ENCODE measurements at regions not wholly inside any gene's neighbourhood (a gene's known extent, or its start where the extent isn't known, plus 50 kb on each side); places are given as distances from the start of the nearest gene placed in this dataset.
"Not testable (repeated sequence)": the region's sequence is repeated elsewhere in the genome, so short reads cannot be mapped to it uniquely, and the experiment has no call there.

GRCh38 chr2:51263101-51263500 is 231.2 kb upstream of the NRXN1 start:
- ATAC-seq (replicated peaks in 1 of 4); H3K4me1 Mint-ChIP-seq; H3K27me3 ChIP-seq (replicated peaks in 1 of 2; ENCODE audit: control insufficient read depth in 2 of 2, extremely low read depth in 1 of 2, insufficient read depth in 2 of 2, low read length in 1 of 2); H3K4me3 Mint-ChIP-seq; DNase-seq; H3K9me3 ChIP-seq; H3K27ac ChIP-seq (ENCODE audit: low read length); H3K4me1 ChIP-seq (ENCODE audit: control insufficient read depth in 1 of 2, extremely low read depth in 1 of 2, insufficient read depth in 2 of 2, low read length in 2 of 2); H3K36me3 Mint-ChIP-seq; H3K27ac Mint-ChIP-seq; CTCF ChIA-PET; H3K27me3 Mint-ChIP-seq; H3K4me3 ChIP-seq (ENCODE audit: control insufficient read depth in 1 of 2, extremely low read depth in 1 of 2, low read length in 1 of 2); POLR2A ChIA-PET; H3K36me3 ChIP-seq (ENCODE audit: control insufficient read depth in 2 of 2, extremely low read depth in 1 of 2, insufficient read depth in 1 of 2, low read length in 1 of 2): not testable (repeated sequence)
- 72% methylated on average over 2 of the region's 2 CpGs for WGBS (ENCODE audit: insufficient coverage)
- peaks cover 3 to 27% (median 10%) of the 10 kb centered on the region in 3 donors for H3K9me3 Mint-ChIP-seq

DNA sequence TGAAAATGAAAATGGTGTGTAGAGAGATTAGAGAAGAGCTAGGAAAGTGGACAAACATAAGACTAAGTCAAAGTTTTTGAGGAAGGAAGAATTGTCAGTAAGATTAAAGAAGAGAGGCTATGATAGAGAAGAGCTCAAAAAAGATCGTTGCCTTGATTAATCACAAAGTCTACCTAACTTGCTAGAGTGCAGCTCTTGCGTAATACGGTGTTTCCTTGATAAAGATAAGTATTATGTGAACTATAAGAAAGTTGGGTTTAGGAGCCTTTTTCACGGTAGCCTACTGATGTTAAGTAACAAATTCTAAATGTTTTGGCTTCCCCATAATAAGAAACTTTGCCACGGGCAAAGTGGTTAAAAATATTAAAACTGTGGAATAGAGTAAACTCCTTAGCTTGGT is 226.4 kb upstream of the NRXN1 start:
- no peaks in the 10 kb centered on the region for H3K9me3 ChIP-seq
- H3K27me3 ChIP-seq (replicated peaks in 1 of 2; ENCODE audit: control insufficient read depth in 2 of 2, extremely low read depth in 1 of 2, insufficient read depth in 2 of 2, low read length in 1 of 2), result no peaks in the 10 kb centered on the region
- H3K27ac Mint-ChIP-seq, result no peak overlapping the region
- WGBS (ENCODE audit: insufficient coverage), result no CpG with 5 or more reads among the region's 5 CpGs
- ChIA-PET POLR2A (no interaction called here), CTCF (no interaction called here)
- no peak for DNase-seq
- ATAC-seq (replicated peaks in 1 of 4), result no peak
- no peaks in the 10 kb centered on the region for H3K36me3 ChIP-seq (ENCODE audit: control insufficient read depth in 2 of 2, extremely low read depth in 1 of 2, insufficient read depth in 1 of 2, low read length in 1 of 2)
- H3K4me1 Mint-ChIP-seq, result no peaks in the 10 kb centered on the region
- no peak overlapping the region for H3K4me3 Mint-ChIP-seq
- H3K27me3 Mint-ChIP-seq, result no peaks in the 10 kb centered on the region
- no peak overlapping the region for H3K27ac ChIP-seq (ENCODE audit: low read length)
- no peaks in the 10 kb centered on the region for H3K4me1 ChIP-seq (ENCODE audit: control insufficient read depth in 1 of 2, extremely low read depth in 1 of 2, insufficient read depth in 2 of 2, low read length in 2 of 2)
- no peaks in the 10 kb centered on the region for H3K36me3 Mint-ChIP-seq
- H3K9me3 Mint-ChIP-seq, result peaks cover 14 to 29% (median 18%) of the 10 kb centered on the region in 3 donors
- no peak overlapping the region for H3K4me3 ChIP-seq (ENCODE audit: control insufficient read depth in 1 of 2, extremely low read depth in 1 of 2, low read length in 1 of 2)

- Mint-ChIP-seq H3K36me3 (no peaks in the 10 kb centered on the region), H3K4me3 (no peak overlapping the region), H3K4me1 (no peaks in the 10 kb centered on the region), H3K27me3 (no peaks in the 10 kb centered on the region), H3K9me3 (peaks cover 16 to 39% (median 17%) of the 10 kb centered on the region in 3 donors), H3K27ac (no peak overlapping the region)
- Histone ChIP-seq H3K27ac (ENCODE audit: low read length) (no peak overlapping the region), H3K4me1 (ENCODE audit: control insufficient read depth in 1 of 2, extremely low read depth in 1 of 2, insufficient read depth in 2 of 2, low read length in 2 of 2) (no peaks in the 10 kb centered on the region), H3K36me3 (ENCODE audit: control insufficient read depth in 2 of 2, extremely low read depth in 1 of 2, insufficient read depth in 1 of 2, low read length in 1 of 2) (no peaks in the 10 kb centered on the region), H3K9me3 (no peaks in the 10 kb centered on the region), H3K4me3 (ENCODE audit: control insufficient read depth in 1 of 2, extremely low read depth in 1 of 2, low read length in 1 of 2) (no peak overlapping the region), H3K27me3 (replicated peaks in 1 of 2; ENCODE audit: control insufficient read depth in 2 of 2, extremely low read depth in 1 of 2, insufficient read depth in 2 of 2, low read length in 1 of 2) (no peaks in the 10 kb centered on the region)
- WGBS (ENCODE audit: insufficient coverage), result no CpG with 5 or more reads among the region's 5 CpGs
- ChIA-PET CTCF (no interaction called here), POLR2A (no interaction called here)
- no peak for DNase-seq
- ATAC-seq (replicated peaks in 1 of 4), result no peak
These were observed 224.8 kb upstream of the NRXN1 start for GRCh38 chr2:51256736-51257135.

GRCh38 chr2:51251356-51251755 is 219.4 kb upstream of the NRXN1 start:
- H3K4me3 ChIP-seq (ENCODE audit: control insufficient read depth in 1 of 2, extremely low read depth in 1 of 2, low read length in 1 of 2), result no peak overlapping the region
- Mint-ChIP-seq H3K4me3 (no peak overlapping the region), H3K36me3 (no peaks in the 10 kb centered on the region), H3K9me3 (peaks cover 17 to 38% (median 19%) of the 10 kb centered on the region in 3 donors), H3K27me3 (no peaks in the 10 kb centered on the region), H3K27ac (no peak overlapping the region), H3K4me1 (no peaks in the 10 kb centered on the region)
- H3K36me3 ChIP-seq (ENCODE audit: control insufficient read depth in 2 of 2, extremely low read depth in 1 of 2, insufficient read depth in 1 of 2, low read length in 1 of 2), result no peaks in the 10 kb centered on the region
- ATAC-seq (replicated peaks in 1 of 4), result no peak
- 50% methylated on average over 1 of the region's 2 CpGs for WGBS (ENCODE audit: insufficient coverage)
- no peaks in the 10 kb centered on the region for H3K9me3 ChIP-seq
- POLR2A ChIA-PET, result no interaction called here
- CTCF ChIA-PET, result no interaction called here
- no peak overlapping the region for H3K27ac ChIP-seq (ENCODE audit: low read length)
- no peaks in the 10 kb centered on the region for H3K4me1 ChIP-seq (ENCODE audit: control insufficient read depth in 1 of 2, extremely low read depth in 1 of 2, insufficient read depth in 2 of 2, low read length in 2 of 2)
- H3K27me3 ChIP-seq (replicated peaks in 1 of 2; ENCODE audit: control insufficient read depth in 2 of 2, extremely low read depth in 1 of 2, insufficient read depth in 2 of 2, low read length in 1 of 2), result no peaks in the 10 kb centered on the region
- no peak for DNase-seq

- ChIA-PET CTCF (no interaction called here), POLR2A (no interaction called here)
- no peaks in the 10 kb centered on the region for H3K9me3 ChIP-seq
- no peak overlapping the region for H3K4me3 ChIP-seq (ENCODE audit: control insufficient read depth in 1 of 2, extremely low read depth in 1 of 2, low read length in 1 of 2)
- DNase-seq, result no peak
- H3K36me3 ChIP-seq (ENCODE audit: control insufficient read depth in 2 of 2, extremely low read depth in 1 of 2, insufficient read depth in 1 of 2, low read length in 1 of 2), result no peaks in the 10 kb centered on the region
- Mint-ChIP-seq H3K36me3 (no peaks in the 10 kb centered on the region), H3K4me3 (no peak overlapping the region), H3K27me3 (no peaks in the 10 kb centered on the region), H3K4me1 (no peaks in the 10 kb centered on the region), H3K27ac (no peak overlapping the region), H3K9me3 (peaks cover 8 to 11% (median 8%) of the 10 kb centered on the region in 3 donors)
- H3K27ac ChIP-seq (ENCODE audit: low read length), result no peak overlapping the region
- 43% methylated on average over 2 of the region's 7 CpGs for WGBS (ENCODE audit: insufficient coverage)
- H3K4me1 ChIP-seq (ENCODE audit: control insufficient read depth in 1 of 2, extremely low read depth in 1 of 2, insufficient read depth in 2 of 2, low read length in 2 of 2), result no peaks in the 10 kb centered on the region
- ATAC-seq (replicated peaks in 1 of 4), result no peak
- H3K27me3 ChIP-seq (replicated peaks in 1 of 2; ENCODE audit: control insufficient read depth in 2 of 2, extremely low read depth in 1 of 2, insufficient read depth in 2 of 2, low read length in 1 of 2), result no peaks in the 10 kb centered on the region
These were observed 215.4 kb upstream of the NRXN1 start for GRCh38 chr2:51247252-51247805.

- no peaks in the 10 kb centered on the region for H3K36me3 ChIP-seq (ENCODE audit: control insufficient read depth in 2 of 2, extremely low read depth in 1 of 2, insufficient read depth in 1 of 2, low read length in 1 of 2)
- H3K4me1 Mint-ChIP-seq, result no peaks in the 10 kb centered on the region
- H3K27ac Mint-ChIP-seq, result no peak overlapping the region
- ChIA-PET POLR2A (no interaction called here), CTCF (no interaction called here)
- no peak overlapping the region for H3K27ac ChIP-seq (ENCODE audit: low read length)
- no peaks in the 10 kb centered on the region for H3K27me3 Mint-ChIP-seq
- no peaks in the 10 kb centered on the region for H3K4me1 ChIP-seq (ENCODE audit: control insufficient read depth in 1 of 2, extremely low read depth in 1 of 2, insufficient read depth in 2 of 2, low read length in 2 of 2)
- H3K9me3 Mint-ChIP-seq, result peaks cover 4 to 9% (median 6%) of the 10 kb centered on the region in 3 donors
- H3K36me3 Mint-ChIP-seq, result no peaks in the 10 kb centered on the region
- DNase-seq (no peak), ATAC-seq (replicated peaks in 1 of 4) (no peak)
- no peak overlapping the region for H3K4me3 Mint-ChIP-seq
- no peak overlapping the region for H3K4me3 ChIP-seq (ENCODE audit: control insufficient read depth in 1 of 2, extremely low read depth in 1 of 2, low read length in 1 of 2)
- H3K27me3 ChIP-seq (replicated peaks in 1 of 2; ENCODE audit: control insufficient read depth in 2 of 2, extremely low read depth in 1 of 2, insufficient read depth in 2 of 2, low read length in 1 of 2), result no peaks in the 10 kb centered on the region
- H3K9me3 ChIP-seq, result no peaks in the 10 kb centered on the region
These were observed 212.1 kb upstream of the NRXN1 start for GRCh38 chr2:51243892-51244535.
